SU-DHL-6 (cell line): ENCODE measurements at regions not wholly inside any gene's neighbourhood (a gene's known extent, or its start where the extent isn't known, plus 50 kb on each side); places are given as distances from the start of the nearest gene placed in this dataset.

Source experiments
- CTCF ChIP-seq: fragments of 200-600 bp; sonication (generic); IDR thresholded peaks from one replicate; pipeline ENCODE4 v1.5.1; 2017; ENCODE audit warnings: antibody characterized with exemption, mild to moderate bottlenecking, low read length, moderate library complexity; ENCODE audit not compliant: insufficient read depth, poor library complexity, severe bottlenecking
- EZH2phosphoT487 ChIP-seq: fragments of 200-600 bp; sonication (generic), shearing (Covaris generic); conservative IDR thresholded peaks from 2 replicates; pipeline ENCODE4 v1.6.1; 2018; ENCODE audit warnings: mild to moderate bottlenecking, antibody characterized with exemption, low read length, moderate library complexity, mixed read lengths

GRCh38 chr11:134737563-134738510 lies 325.8 kb upstream of the B3GAT1 start:
- TF ChIP-seq CTCF (no peak), EZH2phosphoT487 (no peak)
